Activated naive CD4-positive, alpha-beta T cell treated with anti-CD3 and anti-CD28 coated beads, Interleukin-2, amount 50 U/mL, for 72 hours (primary cell): ENCODE measurements at regions not wholly inside any gene's neighbourhood (a gene's known extent, or its start where the extent isn't known, plus 50 kb on each side); places are given as distances from the start of the nearest gene placed in this dataset.
"Not testable (repeated sequence)": the region's sequence is repeated elsewhere in the genome, so short reads cannot be mapped to it uniquely, and the experiment has no call there.

Experiments
- ATAC-seq, 2 donors: fragments of 150-1000 bp; cut with Tn5 transposase; 2 replicates each; pipeline ENCODE4 v1.10.0; 2021; ENCODE audit warnings: mild to moderate bottlenecking in 2 of 2, moderate library complexity in 2 of 2
- DNase-seq, 2 donors: peaks; one replicate each; pipeline ENCODE4 v3.0.0; 2021 to 2022; ENCODE audit warnings: low spot score in 2 of 2
- H3K27ac Mint-ChIP-seq, 2 donors: one replicate each; pipeline ENCODE4 v1.8.0; 2022; ENCODE audit warnings: mild to moderate bottlenecking in 2 of 2, mixed read lengths in 2 of 2
- H3K36me3 Mint-ChIP-seq, 2 donors: one replicate each; pipeline ENCODE4 v1.8.0; 2022; ENCODE audit warnings: mixed read lengths in 2 of 2
- H3K9me3 Mint-ChIP-seq, 2 donors: one replicate each; pipeline ENCODE4 v1.8.0; 2022; ENCODE audit warnings: mixed read lengths in 2 of 2

DNA sequence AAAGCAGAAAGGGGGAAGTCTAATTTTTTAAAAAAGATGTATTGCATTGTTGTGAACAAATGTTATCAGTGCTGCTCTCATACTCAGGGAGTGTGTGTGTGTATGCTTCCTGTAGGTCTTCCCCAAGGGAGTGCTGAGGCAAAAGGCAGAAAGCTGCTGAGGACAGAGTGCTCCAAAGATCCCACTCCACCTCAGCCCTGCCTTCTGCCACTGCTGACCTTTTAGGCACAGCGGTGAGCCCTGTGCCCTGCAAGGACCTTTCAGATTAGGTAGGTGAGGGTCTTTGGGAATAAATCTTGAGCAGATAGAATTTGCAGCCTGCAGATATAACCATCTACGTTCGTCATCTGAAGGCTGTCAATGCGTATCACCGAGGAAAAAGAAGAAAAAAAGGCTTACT lies 756.4 kb upstream of the MMS22L start:
- Mint-ChIP-seq H3K27ac (no peak overlapping the region), H3K36me3 (no peaks in the 10 kb centered on the region), H3K9me3 (peaks cover 0 to 6% of the 10 kb centered on the region in 2 donors)
- ATAC-seq (no peak), DNase-seq (no peak)

DNA sequence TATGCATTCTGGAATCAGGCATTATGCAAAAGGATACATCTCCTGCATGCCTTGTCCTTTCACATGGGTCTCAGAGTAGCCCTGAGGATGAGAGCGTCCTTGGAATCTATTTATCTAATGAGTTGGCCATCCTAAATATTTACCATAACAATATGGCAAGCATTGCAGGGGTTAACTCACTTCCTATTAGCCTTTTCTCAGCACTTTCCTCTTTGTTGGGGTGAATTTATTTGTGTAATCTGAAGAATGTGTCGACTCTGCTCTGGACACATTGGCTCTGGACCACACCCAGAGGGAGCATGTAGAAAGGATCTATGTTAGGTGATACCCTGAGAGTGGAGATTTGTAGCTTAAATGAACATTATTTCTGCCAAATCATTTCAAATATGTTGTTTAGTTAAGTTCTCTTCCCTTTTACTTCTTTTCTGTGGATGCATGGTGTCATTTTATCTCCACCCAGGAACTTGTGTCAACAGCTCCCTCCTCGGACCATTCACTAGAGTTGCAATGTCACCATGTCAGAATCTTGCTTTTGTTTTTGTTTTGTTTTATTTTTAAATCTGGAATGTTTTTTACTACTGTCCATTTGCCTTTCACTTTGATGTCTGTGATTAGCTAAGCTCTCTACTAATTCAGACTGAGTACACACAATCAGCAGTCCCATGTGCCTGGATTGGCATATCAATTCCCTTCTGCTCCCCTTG lies 757.0 kb upstream of the MMS22L start:
- ATAC-seq (no peak), DNase-seq (no peak)
- no peaks in the 10 kb centered on the region for H3K36me3 Mint-ChIP-seq
- H3K9me3 Mint-ChIP-seq, result peaks cover 0 to 6% of the 10 kb centered on the region in 2 donors
- H3K27ac Mint-ChIP-seq, result no peak overlapping the region

DNA sequence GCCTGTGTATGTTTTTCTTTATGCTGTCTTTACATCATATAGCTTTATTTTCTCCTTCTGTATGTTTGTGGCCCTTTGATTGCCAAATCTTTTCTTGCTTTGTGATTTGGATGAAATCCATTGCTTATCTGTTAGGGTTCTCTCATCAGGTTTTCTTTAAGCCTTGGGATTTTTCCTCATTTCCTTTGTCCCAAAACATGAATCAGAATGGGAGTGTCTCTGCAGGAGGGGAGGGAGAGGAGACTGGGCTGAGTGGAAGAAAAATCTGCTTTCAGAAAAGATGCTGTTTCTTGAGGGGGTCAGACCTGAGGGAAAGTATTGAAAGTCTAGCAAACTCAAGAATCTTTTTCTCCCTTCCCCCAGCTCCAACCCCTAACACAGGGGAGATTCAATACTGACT lies 758.0 kb upstream of the MMS22L start:
- Mint-ChIP-seq H3K36me3 (no peaks in the 10 kb centered on the region), H3K27ac (no peak overlapping the region), H3K9me3 (peaks cover 0 to 6% of the 10 kb centered on the region in 2 donors)
- DNase-seq (no peak), ATAC-seq (no peak)

DNA sequence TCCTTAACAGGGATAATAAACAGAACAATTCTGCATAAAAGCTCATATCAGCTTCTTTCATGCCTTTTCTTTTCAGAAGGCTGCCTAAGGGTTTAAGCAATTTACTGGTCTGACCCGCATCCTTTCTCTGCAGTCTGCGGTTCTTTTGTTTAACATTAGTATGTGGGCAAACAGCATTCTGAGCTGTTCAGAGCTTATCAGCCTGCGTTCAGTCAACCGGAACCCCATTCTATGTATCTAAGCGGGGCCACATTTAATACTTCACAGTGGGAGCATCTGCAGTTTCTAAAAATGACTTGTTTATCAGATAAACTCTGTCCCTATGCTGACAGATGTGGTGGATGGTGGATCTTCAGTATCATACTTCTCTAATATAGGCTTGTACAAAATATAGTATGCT lies 758.9 kb upstream of the MMS22L start:
- ATAC-seq (no peak), DNase-seq (no peak)
- Mint-ChIP-seq H3K36me3 (no peaks in the 10 kb centered on the region), H3K27ac (no peak overlapping the region), H3K9me3 (peaks cover 0 to 6% of the 10 kb centered on the region in 2 donors)

DNA sequence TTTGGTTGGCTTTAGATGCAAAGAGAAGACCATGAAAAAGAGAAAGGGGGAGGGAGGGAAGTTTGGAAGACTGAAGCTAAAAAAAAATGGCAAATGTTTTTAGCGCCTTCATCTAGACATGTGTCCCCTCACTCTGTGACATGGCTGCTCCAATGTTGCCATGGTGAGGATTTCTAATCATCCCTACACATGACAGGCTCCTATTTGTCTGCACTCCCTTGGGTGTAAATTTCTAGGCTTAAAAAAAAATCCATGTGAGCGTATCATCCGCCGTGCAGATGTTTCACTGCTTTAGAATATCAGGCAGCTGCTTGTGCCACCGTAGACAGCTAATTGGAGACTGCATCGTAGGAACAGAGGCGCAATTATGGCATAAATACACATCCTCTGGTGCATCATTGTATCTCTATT lies 761.1 kb upstream of the MMS22L start:
- Mint-ChIP-seq H3K36me3 (no peaks in the 10 kb centered on the region), H3K9me3 (peaks cover 0 to 6% of the 10 kb centered on the region in 2 donors), H3K27ac (no peak overlapping the region)
- ATAC-seq (no peak), DNase-seq (no peak)

DNA sequence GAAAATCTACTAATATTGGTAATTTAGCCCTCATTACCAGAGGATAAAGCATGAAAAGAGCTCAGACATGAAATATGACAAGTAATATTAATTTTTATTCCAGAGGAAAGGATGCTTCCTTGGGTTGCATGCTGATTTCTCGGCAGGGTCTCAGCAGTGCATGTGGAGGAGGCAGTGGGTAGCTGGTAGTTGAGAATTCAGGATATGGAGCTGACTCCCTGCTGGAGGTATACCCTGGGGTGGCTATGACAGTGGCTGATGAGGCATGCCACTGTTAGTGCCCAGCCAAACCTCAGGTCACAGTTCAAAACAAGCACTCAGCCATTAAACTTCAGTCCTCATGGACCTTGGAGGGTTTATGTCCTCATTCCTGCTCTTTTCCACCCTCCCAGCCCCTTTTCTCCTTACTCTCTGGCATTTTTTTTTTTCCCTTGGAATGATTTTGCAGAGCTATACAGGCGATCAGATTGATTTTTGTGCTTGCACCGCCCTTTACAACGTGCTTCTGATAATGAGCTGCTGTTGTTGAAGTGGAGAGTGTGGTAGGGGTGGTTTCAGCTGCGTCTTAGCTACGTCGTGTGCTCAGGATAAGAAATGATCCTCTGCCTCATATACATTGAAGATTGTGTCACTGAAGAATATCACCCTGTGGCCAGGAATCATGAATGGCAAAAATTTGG lies 761.9 kb upstream of the MMS22L start:
- H3K9me3 Mint-ChIP-seq, result peaks cover 0 to 4% of the 10 kb centered on the region in 2 donors
- H3K36me3 Mint-ChIP-seq, result no peaks in the 10 kb centered on the region
- no peak overlapping the region for H3K27ac Mint-ChIP-seq
- ATAC-seq (no peak), DNase-seq (no peak)

DNA sequence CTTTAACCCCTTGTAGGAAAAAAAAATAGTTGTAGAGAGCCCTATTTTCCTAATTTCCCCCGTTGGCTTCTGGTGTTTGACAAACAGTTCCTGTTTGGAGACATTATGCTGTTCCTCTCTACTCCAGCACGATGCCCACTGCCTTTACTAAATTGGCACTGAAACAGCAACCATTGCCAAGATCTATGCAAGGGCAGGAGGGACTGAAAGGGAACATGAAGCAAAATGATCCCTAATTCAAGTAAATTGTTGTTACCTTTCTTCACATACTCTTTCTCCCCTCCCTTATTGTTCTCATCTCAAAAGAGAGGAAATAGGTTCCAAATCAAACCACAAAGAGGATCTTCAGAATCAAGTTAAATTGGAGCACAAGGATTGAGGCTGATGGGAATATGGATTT lies 764.1 kb upstream of the MMS22L start:
- no peak for ATAC-seq
- H3K27ac Mint-ChIP-seq, result no peak overlapping the region
- no peak for DNase-seq
- no peaks in the 10 kb centered on the region for H3K36me3 Mint-ChIP-seq
- no peaks in the 10 kb centered on the region for H3K9me3 Mint-ChIP-seq

DNA sequence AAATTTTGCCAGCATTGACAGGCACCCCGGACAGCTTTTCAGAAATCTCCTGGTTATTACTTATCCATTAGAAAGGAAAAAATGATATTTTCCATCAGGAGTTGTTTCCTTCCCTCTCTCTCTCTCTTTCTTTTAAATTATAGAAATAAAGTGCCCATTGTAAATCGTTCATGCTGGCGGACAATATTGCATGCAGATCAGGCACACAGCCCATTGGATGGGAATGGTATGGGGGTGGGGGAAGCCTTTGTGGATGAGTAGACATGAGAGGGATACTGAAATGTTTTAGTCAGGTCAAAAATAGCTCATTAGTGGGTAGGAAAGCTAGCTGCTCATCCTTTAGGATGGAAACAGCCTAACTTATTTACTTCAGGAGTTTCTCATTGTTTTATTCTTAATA lies 764.9 kb upstream of the MMS22L start:
- Mint-ChIP-seq H3K27ac (no peak overlapping the region), H3K9me3 (no peaks in the 10 kb centered on the region), H3K36me3 (no peaks in the 10 kb centered on the region)
- DNase-seq, result no peak
- no peak for ATAC-seq

DNA sequence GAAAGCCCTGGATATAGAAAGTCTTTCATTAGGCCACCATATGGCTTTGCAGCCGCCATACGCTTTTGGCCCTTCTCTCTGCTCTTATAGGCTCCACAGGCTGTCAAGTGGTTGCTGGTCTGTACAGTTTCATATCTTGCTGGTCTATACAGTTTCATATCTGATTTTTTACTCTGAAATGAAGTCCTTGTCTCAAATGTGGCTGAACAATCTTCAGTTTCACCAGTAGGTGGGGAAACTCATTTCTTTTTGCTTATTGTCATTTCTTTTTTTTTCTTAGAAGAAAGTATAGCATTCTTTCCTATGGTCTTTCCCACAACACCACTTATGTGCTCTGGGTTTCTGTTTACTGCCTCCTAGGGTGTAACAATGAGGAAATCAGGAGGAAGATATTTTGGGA lies 771.4 kb upstream of the MMS22L start:
- Mint-ChIP-seq H3K36me3 (no peaks in the 10 kb centered on the region), H3K27ac (no peak overlapping the region), H3K9me3 (peaks cover 0 to 4% of the 10 kb centered on the region in 2 donors)
- ATAC-seq (no peak), DNase-seq (no peak)

DNA sequence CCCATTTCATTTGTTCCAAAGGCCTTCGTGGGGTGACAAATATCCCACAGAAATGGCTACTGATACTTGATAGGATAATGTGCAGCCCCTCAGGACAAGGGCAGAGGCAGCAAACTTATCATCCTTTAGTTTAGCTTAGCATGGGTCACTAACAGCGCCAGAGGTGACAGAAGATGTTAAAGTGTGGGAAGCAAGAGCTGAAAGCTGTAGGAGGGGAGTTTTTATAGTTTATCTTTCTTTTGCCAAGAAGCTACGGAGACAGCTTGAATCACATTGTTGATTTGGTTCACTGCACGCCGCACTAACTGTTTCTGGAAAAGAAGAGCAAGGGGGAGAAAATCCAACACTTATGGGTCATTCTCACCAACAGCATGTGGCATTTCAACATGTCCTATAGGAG lies 773.9 kb upstream of the MMS22L start:
- H3K9me3 Mint-ChIP-seq, result peaks cover 0 to 4% of the 10 kb centered on the region in 2 donors
- no peak for DNase-seq
- no peak overlapping the region for H3K27ac Mint-ChIP-seq
- no peaks in the 10 kb centered on the region for H3K36me3 Mint-ChIP-seq
- no peak for ATAC-seq

DNA sequence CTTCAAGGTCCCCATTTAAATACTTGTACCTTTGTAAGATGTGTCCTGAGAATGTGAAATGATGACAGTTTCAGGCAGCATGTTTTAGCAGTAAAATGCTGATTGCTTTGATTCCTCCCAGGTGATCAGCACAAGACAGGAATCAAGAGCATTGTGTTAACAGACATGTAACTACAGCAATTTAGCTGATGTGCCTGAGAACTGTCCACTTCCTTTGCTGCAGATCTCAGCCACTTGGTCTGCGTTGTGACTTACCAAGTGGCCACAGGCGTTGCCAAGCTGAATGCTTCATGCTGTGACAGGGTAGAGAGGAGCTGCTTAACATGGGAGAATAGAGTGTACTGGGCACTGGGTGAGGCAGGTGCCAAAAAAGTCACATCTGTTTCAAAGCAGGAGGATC lies 767.0 kb upstream of the POU3F2 start:
- Mint-ChIP-seq H3K36me3 (peaks cover 0 to 4% of the 10 kb centered on the region in 2 donors), H3K9me3 (peaks cover 7 to 9% of the 10 kb centered on the region in 2 donors), H3K27ac (no peak overlapping the region)
- DNase-seq (no peak), ATAC-seq (no peak)

DNA sequence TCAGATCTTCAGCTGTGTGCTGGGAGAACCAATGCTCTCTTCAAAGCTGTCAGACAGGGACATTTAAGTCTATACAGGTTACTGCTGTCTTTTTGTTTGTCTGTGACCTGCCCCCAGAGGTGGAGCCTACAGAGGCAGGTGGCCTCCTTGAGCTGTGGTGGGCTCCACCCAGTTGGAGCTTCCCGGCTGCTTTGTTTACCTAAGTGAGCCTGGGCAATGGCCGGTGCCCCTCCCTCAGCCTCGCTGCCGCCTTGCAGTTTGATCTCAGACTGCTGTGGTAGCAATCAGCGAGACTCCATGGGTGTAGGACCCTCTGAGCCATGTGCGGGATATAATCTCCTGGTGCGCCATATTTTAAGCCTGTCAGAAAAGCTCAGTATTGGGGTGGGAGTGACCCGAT lies 745.8 kb upstream of the POU3F2 start:
- not testable (repeated sequence) for H3K27ac Mint-ChIP-seq, DNase-seq

DNA sequence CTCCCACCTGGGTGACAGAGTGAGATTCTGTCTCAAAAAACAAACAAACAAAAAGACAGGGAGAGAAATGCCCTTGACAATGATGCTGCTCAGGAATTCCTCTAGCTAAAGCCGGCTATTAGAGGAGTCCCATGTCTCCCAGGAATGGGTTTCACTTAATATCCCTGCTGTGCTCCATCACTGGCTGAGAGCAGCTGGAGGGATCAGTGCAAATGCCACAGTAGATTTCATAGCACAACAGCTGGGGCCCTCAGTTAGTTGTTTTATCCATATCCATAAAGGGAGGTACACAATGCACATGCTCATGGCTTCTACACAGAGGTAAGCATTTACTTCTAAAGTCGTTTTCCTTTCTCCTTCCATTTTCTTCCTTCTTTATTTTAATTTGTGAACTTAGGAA lies 742.0 kb upstream of the POU3F2 start:
- no peak for ATAC-seq
- Mint-ChIP-seq H3K9me3 (peaks cover 15 to 18% of the 10 kb centered on the region in 2 donors), H3K36me3 (peaks cover 5 to 6% of the 10 kb centered on the region in 2 donors), H3K27ac (no peak overlapping the region)
- DNase-seq, result no peak

More for the DNA sequence above, 745.8 kb upstream of the POU3F2 start:
- peaks cover 17 to 18% of the 10 kb centered on the region in 2 donors for H3K9me3 Mint-ChIP-seq
- peaks cover 10 to 11% of the 10 kb centered on the region in 2 donors for H3K36me3 Mint-ChIP-seq
- not testable (repeated sequence) for ATAC-seq

DNA sequence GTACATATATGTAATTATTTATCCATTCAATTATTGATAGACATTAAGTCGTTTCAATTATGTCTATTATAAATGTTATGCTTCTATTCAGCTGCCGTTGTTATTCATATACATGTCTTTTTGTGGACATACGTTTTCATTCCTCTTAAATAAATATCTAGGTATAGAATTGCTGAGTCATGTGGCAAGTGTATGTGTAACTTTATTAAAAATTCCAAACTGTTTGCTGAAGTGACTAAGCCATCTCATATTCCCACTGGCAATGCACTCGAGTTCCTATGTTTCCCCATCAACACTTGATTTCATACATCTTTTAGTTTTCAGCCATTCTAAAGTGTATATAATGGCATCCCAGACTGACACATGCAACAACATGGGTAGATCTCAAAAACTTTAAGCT lies 739.7 kb upstream of the POU3F2 start:
- no peak for DNase-seq
- no peaks in the 10 kb centered on the region for H3K36me3 Mint-ChIP-seq
- no peak overlapping the region for H3K27ac Mint-ChIP-seq
- no peak for ATAC-seq
- H3K9me3 Mint-ChIP-seq, result peaks cover 7 to 18% of the 10 kb centered on the region in 2 donors

DNA sequence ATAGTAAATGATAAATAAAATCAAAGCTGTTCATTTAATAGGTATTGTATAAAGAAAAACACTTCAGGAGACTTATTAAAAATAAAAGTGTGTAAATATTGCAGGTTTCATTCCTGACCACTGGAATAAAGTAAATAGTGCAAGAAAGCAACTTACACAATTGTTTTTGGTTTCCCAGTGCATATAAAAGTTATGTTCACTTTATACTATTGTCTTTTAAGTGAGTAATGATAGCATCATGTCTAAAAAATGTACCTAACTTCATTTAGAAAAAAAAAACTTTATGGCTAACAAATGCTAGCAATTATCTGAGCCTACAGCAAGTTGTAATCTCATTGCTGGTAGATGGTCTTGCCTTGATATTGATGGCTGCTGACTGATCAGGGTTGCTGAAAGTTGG lies 726.6 kb upstream of the POU3F2 start:
- ATAC-seq, result no peak
- H3K36me3 Mint-ChIP-seq, result peaks cover 0 to 10% of the 10 kb centered on the region in 2 donors
- H3K9me3 Mint-ChIP-seq, result peaks cover 27 to 28% of the 10 kb centered on the region in 2 donors
- no peak for DNase-seq
- H3K27ac Mint-ChIP-seq, result no peak overlapping the region

DNA sequence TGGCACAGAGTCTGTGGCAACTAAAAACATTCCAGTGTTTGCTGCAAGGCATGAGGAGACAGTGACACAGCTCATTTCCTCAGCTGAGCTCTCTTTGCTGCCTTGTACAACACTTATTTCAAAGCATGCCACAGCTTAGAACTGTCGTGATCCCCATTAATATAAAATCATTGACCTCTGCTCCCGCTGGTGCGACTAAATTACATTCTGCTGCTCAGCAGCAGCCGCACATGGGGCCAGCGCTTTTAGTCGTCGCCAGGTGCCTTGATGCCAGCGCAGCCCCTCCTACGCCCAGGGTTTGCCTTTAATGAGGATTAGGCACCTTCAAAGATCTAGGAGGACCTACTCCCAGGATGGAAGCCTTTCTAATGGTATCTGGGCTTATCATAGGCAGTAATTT lies 717.9 kb upstream of the POU3F2 start:
- ATAC-seq, result no peak
- DNase-seq, result no peak
- no peak overlapping the region for H3K27ac Mint-ChIP-seq

DNA sequence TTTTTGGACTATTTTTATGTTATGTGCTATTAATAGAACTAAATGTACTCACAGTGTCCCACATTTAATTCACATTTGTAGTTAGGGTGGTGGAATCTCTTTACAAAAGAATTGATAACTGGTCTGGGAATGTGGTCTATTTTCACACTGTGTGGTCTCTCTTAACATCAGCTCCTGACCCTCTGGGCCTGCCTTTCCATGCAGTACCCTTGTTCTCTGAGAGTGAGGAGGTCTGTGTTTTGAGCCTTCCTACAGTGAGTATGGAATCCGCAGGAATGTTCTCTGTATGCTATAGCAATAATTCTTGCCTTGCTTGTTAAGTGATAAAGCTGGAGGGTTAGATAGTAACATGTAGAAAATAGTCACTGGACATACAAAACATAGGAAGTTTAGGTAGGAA lies 717.3 kb upstream of the POU3F2 start:
- ATAC-seq, result no peak
- no peak for DNase-seq
- Mint-ChIP-seq H3K36me3 (no peaks in the 10 kb centered on the region), H3K9me3 (peaks cover under 1 to 4% of the 10 kb centered on the region in 2 donors), H3K27ac (no peak overlapping the region)

More for the DNA sequence above, 717.9 kb upstream of the POU3F2 start:
- Mint-ChIP-seq H3K9me3 (peaks cover 4 to 7% of the 10 kb centered on the region in 2 donors), H3K36me3 (no peaks in the 10 kb centered on the region)
